ENCODE measurements at regions not wholly inside any gene's neighbourhood (a gene's known extent, or its start where the extent isn't known, plus 50 kb on each side); places are given as distances from the start of the nearest gene placed in this dataset.
"Not testable (repeated sequence)": the region's sequence is repeated elsewhere in the genome, so short reads cannot be mapped to it uniquely, and the experiment has no call there.

DNA sequence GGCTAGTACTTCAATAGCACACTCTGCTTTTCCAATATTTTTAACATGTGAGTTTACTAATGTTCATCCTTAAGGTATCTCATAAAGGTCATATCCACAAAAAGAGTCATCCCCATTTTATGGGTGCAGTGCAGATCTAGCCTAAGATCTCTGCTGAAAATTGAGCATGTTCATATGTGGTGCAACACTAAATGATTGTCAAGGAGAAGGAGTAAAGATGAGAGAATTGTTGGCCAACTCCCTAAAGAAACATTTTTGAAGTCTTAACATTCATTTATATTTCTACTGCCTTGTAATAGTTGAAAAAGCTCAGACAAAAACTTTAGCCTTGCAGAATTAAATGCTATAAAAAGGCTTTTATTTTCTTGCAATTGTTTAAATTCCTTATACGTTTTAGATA is 1159.6 kb downstream of the TBL1XR1 start:
- intact Hi-C loops (cut with DNase I) = no loop called here
- H3K27me3 ChIP-seq = no peaks in the 10 kb centered on the region
- no peak for ATAC-seq
- no peak for FAIRE-seq
- TF ChIP-seq, protein P1, sequence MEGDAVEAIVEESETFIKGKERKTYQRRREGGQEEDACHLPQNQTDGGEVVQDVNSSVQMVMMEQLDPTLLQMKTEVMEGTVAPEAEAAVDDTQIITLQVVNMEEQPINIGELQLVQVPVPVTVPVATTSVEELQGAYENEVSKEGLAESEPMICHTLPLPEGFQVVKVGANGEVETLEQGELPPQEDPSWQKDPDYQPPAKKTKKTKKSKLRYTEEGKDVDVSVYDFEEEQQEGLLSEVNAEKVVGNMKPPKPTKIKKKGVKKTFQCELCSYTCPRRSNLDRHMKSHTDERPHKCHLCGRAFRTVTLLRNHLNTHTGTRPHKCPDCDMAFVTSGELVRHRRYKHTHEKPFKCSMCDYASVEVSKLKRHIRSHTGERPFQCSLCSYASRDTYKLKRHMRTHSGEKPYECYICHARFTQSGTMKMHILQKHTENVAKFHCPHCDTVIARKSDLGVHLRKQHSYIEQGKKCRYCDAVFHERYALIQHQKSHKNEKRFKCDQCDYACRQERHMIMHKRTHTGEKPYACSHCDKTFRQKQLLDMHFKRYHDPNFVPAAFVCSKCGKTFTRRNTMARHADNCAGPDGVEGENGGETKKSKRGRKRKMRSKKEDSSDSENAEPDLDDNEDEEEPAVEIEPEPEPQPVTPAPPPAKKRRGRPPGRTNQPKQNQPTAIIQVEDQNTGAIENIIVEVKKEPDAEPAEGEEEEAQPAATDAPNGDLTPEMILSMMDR (IDR thresholded peaks at IDR 0.05) = no peak
- DNase-seq = no peak
- H3K4me1 ChIP-seq = no peaks in the 10 kb centered on the region
- H3K36me3 ChIP-seq = no peaks in the 10 kb centered on the region
- H3K4me3 ChIP-seq = no peak overlapping the region
- no peak overlapping the region for H3K27ac ChIP-seq
- no peaks in the 10 kb centered on the region for H3K9me3 ChIP-seq
- WGBS, 2 donors = 35 to 53% methylated on average over 1 of the region's 1 CpG

DNA sequence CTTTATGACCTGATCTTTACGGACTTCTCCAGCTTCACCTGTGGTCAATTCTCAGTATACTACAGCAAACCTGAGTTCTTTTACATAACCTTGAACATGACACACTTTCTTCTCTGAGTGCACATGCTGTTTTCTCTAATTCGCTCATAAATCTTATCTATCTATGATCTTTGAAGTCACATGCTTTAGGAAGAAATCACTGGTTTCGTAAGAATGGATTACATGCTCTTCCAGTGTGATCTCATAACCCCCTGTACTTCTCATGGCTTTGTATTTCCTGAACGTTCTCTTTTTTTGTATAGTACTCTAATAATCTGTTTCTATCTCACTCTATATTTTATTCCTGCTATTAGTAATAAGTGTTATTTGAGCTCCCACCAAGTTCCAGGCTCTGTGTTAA is 1165.2 kb downstream of the TBL1XR1 start:
- FAIRE-seq (no peak), ATAC-seq (no peak), DNase-seq (no peak)
- H3K27me3 ChIP-seq = no peaks in the 10 kb centered on the region
- 39 to 44% methylated on average over 4 of the region's 4 CpGs for WGBS, 2 donors
- no peaks in the 10 kb centered on the region for H3K4me1 ChIP-seq
- no peaks in the 10 kb centered on the region for H3K36me3 ChIP-seq
- TF ChIP-seq, protein P1 (IDR thresholded peaks at IDR 0.05) = no peak
- intact Hi-C loops (cut with DNase I) = no loop called here
- H3K4me3 ChIP-seq = no peak overlapping the region
- H3K9me3 ChIP-seq = no peaks in the 10 kb centered on the region
- H3K27ac ChIP-seq = no peak overlapping the region

DNA sequence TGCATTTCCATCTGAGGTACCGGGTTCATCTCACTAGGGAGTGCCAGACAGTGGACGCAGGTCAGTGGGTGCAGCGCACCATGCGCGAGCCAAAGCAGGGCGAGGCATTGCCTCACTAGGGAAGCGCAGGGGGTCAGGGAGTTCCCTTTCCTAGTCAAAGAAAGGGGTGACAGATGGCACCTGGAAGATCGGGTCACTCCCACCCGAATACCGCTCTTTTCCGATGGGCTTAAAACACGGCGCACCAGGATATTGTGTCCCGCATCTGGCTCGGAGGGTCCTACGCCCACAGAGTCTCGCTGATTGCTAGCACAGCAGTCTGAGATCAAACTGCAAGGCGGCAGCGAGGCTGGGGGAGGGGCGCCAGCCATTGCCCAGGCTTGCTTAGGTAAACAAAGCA is 1157.1 kb downstream of the NAALADL2 start:
- H3K27ac ChIP-seq; ATAC-seq; H3K9me3 ChIP-seq; H3K27me3 ChIP-seq; FAIRE-seq; H3K36me3 ChIP-seq; H3K4me1 ChIP-seq; intact Hi-C loops (cut with DNase I); H3K4me3 ChIP-seq: not testable (repeated sequence)
- 89 to 97% methylated on average over 17 to 20 of the region's 20 CpGs for WGBS, 2 donors
- peak in 2 of 6 donors; percentile 18 to 23 for DNase-seq

DNA sequence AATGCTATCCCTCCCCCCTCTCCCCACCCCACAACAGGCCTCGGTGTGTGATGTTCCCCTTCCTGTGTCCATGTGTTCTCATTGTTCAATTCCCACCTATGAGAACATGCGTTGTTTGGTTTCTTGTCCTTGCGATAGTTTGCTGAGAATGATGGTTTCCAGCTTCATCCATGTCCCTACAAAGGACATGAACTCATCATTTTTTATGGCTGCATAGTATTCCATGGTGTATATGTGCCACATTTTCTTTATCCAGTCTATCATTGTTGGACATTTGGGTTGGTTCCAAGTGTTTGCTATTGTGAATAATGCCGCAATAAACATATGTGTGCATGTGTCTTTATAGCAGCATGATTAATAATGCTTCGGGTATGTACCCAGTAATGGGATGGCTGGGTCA is 1156.1 kb downstream of the NAALADL2 start:
- DNase-seq; H3K9me3 ChIP-seq; H3K4me3 ChIP-seq; FAIRE-seq; H3K36me3 ChIP-seq; intact Hi-C loops (cut with DNase I); H3K27me3 ChIP-seq; H3K4me1 ChIP-seq; ATAC-seq; H3K27ac ChIP-seq: not testable (repeated sequence)
- 91 to 99% methylated on average over 5 of the region's 5 CpGs for WGBS, 2 donors

DNA sequence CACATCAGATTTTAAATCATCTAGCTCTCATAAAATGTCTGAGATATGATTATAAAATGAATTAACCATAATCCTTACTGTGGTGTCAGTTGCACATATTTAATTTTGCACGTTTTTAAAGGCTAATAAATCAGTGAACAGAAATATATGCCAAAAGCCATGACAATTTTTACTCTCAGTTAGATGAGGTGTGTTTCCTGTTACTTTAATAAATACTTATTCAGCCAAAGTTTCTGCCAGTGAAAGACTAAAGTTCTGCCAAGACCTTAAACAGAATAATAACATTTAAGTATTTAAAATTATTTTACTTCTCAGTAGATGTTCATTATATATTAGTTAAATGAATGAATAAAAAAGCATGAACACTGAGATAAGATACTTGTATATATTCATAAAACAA is 1150.1 kb downstream of the NAALADL2 start:
- intact Hi-C loops (cut with DNase I) = no loop called here
- H3K9me3 ChIP-seq = no peaks in the 10 kb centered on the region
- no peak overlapping the region for H3K4me3 ChIP-seq
- FAIRE-seq (no peak), DNase-seq (no peak), ATAC-seq (no peak)
- 13 to 17% methylated on average over 1 of the region's 1 CpG for whole genome bisulfite sequencing, 2 donors
- no peaks in the 10 kb centered on the region for H3K4me1 ChIP-seq
- TF ChIP-seq, protein P1 (IDR thresholded peaks at IDR 0.05) = no peak
- no peaks in the 10 kb centered on the region for H3K27me3 ChIP-seq
- no peaks in the 10 kb centered on the region for H3K36me3 ChIP-seq
- no peak overlapping the region for H3K27ac ChIP-seq

DNA sequence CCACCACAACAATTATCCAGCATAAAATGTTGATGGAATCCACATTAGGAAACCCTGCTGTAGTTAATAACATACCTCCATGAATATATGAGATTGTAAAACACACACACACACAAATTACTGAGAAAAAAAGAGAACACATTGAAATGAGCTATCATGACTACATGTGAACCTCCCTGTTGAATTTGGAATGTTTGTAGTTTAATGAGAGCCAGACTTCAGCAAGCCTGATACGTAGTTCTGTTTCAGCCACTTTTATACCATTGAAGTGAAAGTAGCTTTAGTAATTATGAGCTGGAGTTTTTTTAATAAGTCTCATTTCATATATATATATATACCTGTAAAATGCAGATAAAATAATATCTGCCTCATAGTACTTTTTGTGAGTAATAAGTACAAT is 1146.4 kb downstream of the NAALADL2 start:
- Histone ChIP-seq H3K36me3 (no peaks in the 10 kb centered on the region), H3K27ac (no peak overlapping the region), H3K4me3 (no peak overlapping the region), H3K9me3 (no peaks in the 10 kb centered on the region), H3K27me3 (no peaks in the 10 kb centered on the region), H3K4me1 (no peaks in the 10 kb centered on the region)
- TF ChIP-seq, protein P1 (IDR thresholded peaks at IDR 0.05) = no peak
- WGBS, 2 donors = 85 to 89% methylated on average over 1 of the region's 1 CpG
- no peak for FAIRE-seq
- intact Hi-C loops (cut with DNase I) = no loop called here
- no peak for DNase-seq
- ATAC-seq = no peak
